ENCODE measurements at regions not wholly inside any gene's neighbourhood (a gene's known extent, or its start where the extent isn't known, plus 50 kb on each side); places are given as distances from the start of the nearest gene placed in this dataset.
"Not testable (repeated sequence)": the region's sequence is repeated elsewhere in the genome, so short reads cannot be mapped to it uniquely, and the experiment has no call there.

DNA sequence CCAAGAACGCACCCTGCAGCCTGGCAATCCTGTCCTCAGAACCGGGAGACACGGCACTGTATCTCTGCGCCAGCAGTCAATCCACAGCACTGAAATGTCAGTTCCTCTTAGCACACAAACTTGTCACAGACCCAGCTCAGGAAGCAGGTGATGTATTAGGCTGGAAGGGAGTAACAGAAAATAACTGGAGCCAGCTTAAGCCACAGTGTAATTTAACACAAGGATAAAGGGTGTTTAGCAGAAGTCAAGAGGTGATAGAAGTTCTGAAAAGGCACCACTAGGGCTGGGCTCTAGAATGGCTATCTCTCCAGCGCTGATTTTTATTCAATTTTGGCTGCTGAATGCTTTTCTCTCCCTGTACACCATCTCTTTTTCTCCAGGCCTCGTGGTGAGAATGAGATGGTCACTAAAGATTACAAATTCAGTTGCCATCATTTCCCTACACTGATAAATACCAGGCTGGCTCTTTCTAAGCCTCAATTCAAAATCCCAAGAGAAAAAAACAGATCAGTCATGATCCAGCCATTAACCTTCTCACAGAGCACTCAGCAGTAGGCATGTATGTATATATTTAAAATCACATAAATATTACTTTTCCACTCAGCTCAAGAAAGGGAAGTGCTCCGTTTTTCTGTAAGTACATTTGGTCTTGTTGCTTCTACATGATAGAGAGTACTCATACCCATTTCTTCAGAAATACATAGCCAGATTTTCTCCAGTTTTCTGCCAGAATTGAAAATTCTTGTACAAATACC, 102.7 kb upstream of the PRSS1 start:
- H3K36me3 ChIP-seq: no peaks in the 10 kb centered on the region
- H3K4me1 ChIP-seq: peaks cover 0 to 3% (median 0%) of the 10 kb centered on the region in 4 donors
- TF ChIP-seq POLR2AphosphoS5 (IDR thresholded peaks at IDR 0.05) (no peak), POLR2A (IDR thresholded peaks at IDR 0.05) (no peak), EP300 (IDR thresholded peaks at IDR 0.05) (no peak)
- TF ChIP-seq, protein P1, sequence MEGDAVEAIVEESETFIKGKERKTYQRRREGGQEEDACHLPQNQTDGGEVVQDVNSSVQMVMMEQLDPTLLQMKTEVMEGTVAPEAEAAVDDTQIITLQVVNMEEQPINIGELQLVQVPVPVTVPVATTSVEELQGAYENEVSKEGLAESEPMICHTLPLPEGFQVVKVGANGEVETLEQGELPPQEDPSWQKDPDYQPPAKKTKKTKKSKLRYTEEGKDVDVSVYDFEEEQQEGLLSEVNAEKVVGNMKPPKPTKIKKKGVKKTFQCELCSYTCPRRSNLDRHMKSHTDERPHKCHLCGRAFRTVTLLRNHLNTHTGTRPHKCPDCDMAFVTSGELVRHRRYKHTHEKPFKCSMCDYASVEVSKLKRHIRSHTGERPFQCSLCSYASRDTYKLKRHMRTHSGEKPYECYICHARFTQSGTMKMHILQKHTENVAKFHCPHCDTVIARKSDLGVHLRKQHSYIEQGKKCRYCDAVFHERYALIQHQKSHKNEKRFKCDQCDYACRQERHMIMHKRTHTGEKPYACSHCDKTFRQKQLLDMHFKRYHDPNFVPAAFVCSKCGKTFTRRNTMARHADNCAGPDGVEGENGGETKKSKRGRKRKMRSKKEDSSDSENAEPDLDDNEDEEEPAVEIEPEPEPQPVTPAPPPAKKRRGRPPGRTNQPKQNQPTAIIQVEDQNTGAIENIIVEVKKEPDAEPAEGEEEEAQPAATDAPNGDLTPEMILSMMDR (IDR thresholded peaks at IDR 0.05): no peak
- no peak overlapping the region for H3K27ac ChIP-seq
- 35 to 38% methylated on average over 7 of the region's 7 CpGs for WGBS, 2 donors
- H3K27me3 ChIP-seq: no peaks in the 10 kb centered on the region
- H3K4me3 ChIP-seq: no peak overlapping the region
- no peak for DNase-seq
- no peaks in the 10 kb centered on the region for H3K9me3 ChIP-seq
- ATAC-seq (ENCODE audit: low FRiP score in 2 of 2): no peak

DNA sequence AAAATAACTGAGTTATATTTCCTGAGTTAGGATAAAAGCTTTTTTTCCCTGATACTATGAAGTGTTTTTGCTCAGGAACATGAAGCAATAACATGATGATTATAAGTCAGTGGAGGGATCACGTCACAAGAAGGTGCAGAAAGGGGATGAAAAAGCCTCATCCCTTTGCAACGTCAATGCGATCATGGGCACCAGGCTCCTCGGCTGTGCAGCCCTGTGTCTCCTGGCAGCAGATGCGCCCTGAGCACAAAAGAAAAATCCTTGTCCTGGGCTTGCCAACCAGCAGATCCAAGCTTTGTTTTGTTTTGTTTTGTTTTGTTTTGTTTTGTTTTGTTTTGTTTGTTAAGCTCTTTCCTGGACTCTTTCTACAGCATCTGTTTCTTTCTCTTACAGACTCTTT, 103.5 kb upstream of the PRSS1 start:
- Histone ChIP-seq H3K9me3 (no peaks in the 10 kb centered on the region), H3K36me3 (no peaks in the 10 kb centered on the region), H3K27me3 (no peaks in the 10 kb centered on the region), H3K27ac (no peak overlapping the region), H3K4me1 (peaks cover 0 to 3% (median 0%) of the 10 kb centered on the region in 4 donors), H3K4me3 (no peak overlapping the region)
- TF ChIP-seq POLR2AphosphoS5 (IDR thresholded peaks at IDR 0.05) (no peak), POLR2A (IDR thresholded peaks at IDR 0.05) (no peak), EP300 (IDR thresholded peaks at IDR 0.05) (no peak)
- TF ChIP-seq, protein P1 (IDR thresholded peaks at IDR 0.05): no peak
- 40 to 46% methylated on average over 5 of the region's 5 CpGs for WGBS, 2 donors
- no peak for DNase-seq
- no peak for ATAC-seq (ENCODE audit: low FRiP score in 2 of 2)

DNA sequence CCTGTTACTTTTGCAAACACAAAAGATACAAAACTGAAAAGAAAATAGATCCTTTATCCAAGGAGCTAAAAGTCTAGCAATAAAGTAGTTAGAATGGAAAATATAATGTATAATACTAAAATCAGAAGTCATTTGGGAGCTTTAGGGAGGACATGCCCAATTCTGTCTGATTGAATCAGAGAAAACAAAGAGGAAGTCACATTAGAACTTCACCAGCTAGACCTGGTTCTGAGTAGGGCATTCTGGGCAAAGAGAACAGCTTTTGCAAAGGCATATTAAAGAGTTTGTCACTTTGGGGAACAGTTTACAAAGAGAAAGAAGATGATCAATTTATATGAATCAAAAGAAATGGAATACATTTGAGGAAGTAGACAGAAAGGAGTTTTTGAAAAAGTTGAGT, 107.0 kb upstream of the PRSS1 start:
- DNase-seq (no peak), ATAC-seq (ENCODE audit: low FRiP score in 2 of 2) (no peak)
- H3K9me3 ChIP-seq: no peaks in the 10 kb centered on the region
- H3K4me1 ChIP-seq: peaks cover 0 to 3% (median 0%) of the 10 kb centered on the region in 4 donors
- TF ChIP-seq POLR2A (IDR thresholded peaks at IDR 0.05): no peak
- TF ChIP-seq EP300 (IDR thresholded peaks at IDR 0.05): no peak
- TF ChIP-seq, protein P1 (IDR thresholded peaks at IDR 0.05): no peak
- TF ChIP-seq POLR2AphosphoS5 (IDR thresholded peaks at IDR 0.05): no peak
- H3K4me3 ChIP-seq: no peak overlapping the region
- H3K36me3 ChIP-seq: no peaks in the 10 kb centered on the region
- H3K27ac ChIP-seq: no peak overlapping the region
- no peaks in the 10 kb centered on the region for H3K27me3 ChIP-seq

DNA sequence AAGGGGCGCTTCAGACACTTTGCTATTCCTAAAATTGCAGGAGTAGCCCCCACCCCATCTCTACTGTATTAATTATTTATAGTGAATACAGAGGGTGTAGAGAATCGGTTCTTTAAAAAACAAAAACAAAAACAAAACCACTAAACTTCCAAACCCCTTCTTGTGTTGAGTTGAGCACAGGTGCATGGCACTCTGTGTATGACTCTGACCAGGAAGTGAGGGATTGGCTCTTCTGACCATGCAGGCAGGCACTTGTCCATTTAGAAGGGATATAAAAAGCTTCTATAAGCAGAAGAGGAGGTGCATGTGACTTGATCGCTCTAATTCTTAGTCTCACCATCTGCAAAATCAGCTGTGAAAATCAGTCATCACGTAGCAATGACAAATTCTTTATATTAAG, 108.0 kb upstream of the PRSS1 start:
- DNase-seq; H3K27ac ChIP-seq; H3K36me3 ChIP-seq; H3K27me3 ChIP-seq; H3K4me3 ChIP-seq; H3K9me3 ChIP-seq; H3K4me1 ChIP-seq; ATAC-seq (ENCODE audit: low FRiP score in 2 of 2): not testable (repeated sequence)
- WGBS, 2 donors: 80 to 82% methylated on average over 4 of the region's 4 CpGs

DNA sequence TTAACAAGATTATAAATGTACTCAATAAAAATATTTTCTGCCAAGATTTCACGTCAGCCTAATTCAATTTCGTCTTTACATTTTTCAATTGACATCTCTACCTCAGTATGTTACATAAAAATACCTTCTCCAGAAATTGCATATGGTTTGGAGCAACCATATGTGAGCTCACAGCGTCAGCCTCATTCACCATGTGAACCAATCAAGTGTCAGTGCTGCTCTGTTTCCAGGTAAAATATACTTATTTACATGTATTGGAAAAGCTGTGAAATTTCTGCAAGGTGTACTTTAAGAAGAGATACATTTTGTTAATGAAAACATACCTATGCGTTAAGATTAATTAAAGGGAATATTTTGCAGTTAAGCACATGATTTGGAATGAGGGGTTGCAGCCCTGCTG, 110.7 kb upstream of the PRSS1 start:
- Histone ChIP-seq H3K27ac (no peak overlapping the region), H3K36me3 (no peaks in the 10 kb centered on the region), H3K27me3 (no peaks in the 10 kb centered on the region), H3K4me1 (no peaks in the 10 kb centered on the region), H3K4me3 (no peak overlapping the region), H3K9me3 (no peaks in the 10 kb centered on the region)
- WGBS, 2 donors: 80 to 91% methylated on average over 4 of the region's 4 CpGs
- no peak for ATAC-seq (ENCODE audit: low FRiP score in 2 of 2)
- TF ChIP-seq, protein P1 (IDR thresholded peaks at IDR 0.05): no peak
- DNase-seq: no peak

Data from upper lobe of left lung (tissue), 6 donors.